ENCODE measurements at regions not wholly inside any gene's neighbourhood (a gene's known extent, or its start where the extent isn't known, plus 50 kb on each side); places are given as distances from the start of the nearest gene placed in this dataset.

- H3K4me1 ChIP-seq (ENCODE audit: control insufficient read depth in 1 of 2, low read depth in 2 of 2) = no peaks in the 10 kb centered on the region
- H3K27ac ChIP-seq = no peak overlapping the region
- no peaks in the 10 kb centered on the region for H3K9me3 ChIP-seq
- no peak for ATAC-seq (ENCODE audit: insufficient number of reproducible peaks, low FRiP score, low read depth)
- H3K36me3 ChIP-seq = no peaks in the 10 kb centered on the region
- H3K4me3 ChIP-seq = no peak overlapping the region
- DNase-seq (ENCODE audit: low spot score) = no peak
- TF ChIP-seq, protein P1, sequence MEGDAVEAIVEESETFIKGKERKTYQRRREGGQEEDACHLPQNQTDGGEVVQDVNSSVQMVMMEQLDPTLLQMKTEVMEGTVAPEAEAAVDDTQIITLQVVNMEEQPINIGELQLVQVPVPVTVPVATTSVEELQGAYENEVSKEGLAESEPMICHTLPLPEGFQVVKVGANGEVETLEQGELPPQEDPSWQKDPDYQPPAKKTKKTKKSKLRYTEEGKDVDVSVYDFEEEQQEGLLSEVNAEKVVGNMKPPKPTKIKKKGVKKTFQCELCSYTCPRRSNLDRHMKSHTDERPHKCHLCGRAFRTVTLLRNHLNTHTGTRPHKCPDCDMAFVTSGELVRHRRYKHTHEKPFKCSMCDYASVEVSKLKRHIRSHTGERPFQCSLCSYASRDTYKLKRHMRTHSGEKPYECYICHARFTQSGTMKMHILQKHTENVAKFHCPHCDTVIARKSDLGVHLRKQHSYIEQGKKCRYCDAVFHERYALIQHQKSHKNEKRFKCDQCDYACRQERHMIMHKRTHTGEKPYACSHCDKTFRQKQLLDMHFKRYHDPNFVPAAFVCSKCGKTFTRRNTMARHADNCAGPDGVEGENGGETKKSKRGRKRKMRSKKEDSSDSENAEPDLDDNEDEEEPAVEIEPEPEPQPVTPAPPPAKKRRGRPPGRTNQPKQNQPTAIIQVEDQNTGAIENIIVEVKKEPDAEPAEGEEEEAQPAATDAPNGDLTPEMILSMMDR (IDR thresholded peaks at IDR 0.05) = no peak
- no peaks in the 10 kb centered on the region for H3K27me3 ChIP-seq (replicated peaks; ENCODE audit: insufficient read depth)
These were observed 146.8 kb downstream of the DUSP6 start for GRCh38 chr12:89205517-89205916.

DNA sequence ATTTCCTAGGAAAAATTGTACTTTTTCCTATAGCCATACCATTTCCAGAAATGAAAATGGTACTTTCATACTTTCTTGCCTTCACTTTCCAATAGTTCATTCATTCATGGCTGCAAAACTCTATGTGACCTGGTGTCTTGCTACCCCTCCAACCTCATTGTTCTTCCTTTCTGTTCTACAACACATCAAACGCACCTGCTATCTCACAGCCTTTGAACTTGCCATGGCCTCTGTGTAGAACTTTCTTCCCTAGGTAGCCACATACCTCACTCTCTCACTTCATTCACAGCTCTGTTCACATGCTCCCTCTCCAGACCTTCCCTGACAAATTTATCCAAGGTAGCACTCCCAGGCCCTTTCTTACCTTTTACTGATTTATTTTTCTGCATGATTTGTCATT, 149.2 kb downstream of the DUSP6 start:
- Histone ChIP-seq H3K4me3 (no peak overlapping the region), H3K27me3 (replicated peaks; ENCODE audit: insufficient read depth) (no peaks in the 10 kb centered on the region), H3K36me3 (no peaks in the 10 kb centered on the region), H3K4me1 (ENCODE audit: control insufficient read depth in 1 of 2, low read depth in 2 of 2) (no peaks in the 10 kb centered on the region), H3K9me3 (no peaks in the 10 kb centered on the region), H3K27ac (no peak overlapping the region)
- TF ChIP-seq, protein P1 (IDR thresholded peaks at IDR 0.05) = no peak
- ATAC-seq (ENCODE audit: insufficient number of reproducible peaks, low FRiP score, low read depth) = no peak
- DNase-seq (ENCODE audit: low spot score) = no peak

DNA sequence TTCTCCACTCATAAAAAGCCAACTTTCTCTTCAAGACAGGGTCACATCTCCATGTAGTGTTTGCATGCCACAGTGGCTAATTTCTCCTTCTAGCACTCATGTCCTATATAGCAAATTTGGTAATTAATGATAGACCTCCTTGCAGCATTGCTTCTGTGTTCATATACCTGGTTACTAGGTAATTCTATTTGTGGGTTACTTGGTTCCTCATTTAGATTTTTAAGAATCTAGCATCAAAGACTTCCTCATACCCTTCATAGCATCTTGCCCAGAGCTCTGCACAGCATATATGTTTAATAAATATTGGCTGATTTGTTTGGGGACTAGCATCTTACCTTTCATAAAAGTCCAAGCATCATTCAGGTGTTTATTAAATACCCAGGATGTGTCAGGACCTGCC, 152.1 kb downstream of the DUSP6 start:
- Histone ChIP-seq H3K4me1 (ENCODE audit: control insufficient read depth in 1 of 2, low read depth in 2 of 2) (no peaks in the 10 kb centered on the region), H3K36me3 (no peaks in the 10 kb centered on the region), H3K4me3 (no peak overlapping the region), H3K27ac (no peak overlapping the region), H3K9me3 (no peaks in the 10 kb centered on the region), H3K27me3 (replicated peaks; ENCODE audit: insufficient read depth) (no peaks in the 10 kb centered on the region)
- ATAC-seq (ENCODE audit: insufficient number of reproducible peaks, low FRiP score, low read depth) (no peak), DNase-seq (ENCODE audit: low spot score) (no peak)
- TF ChIP-seq, protein P1 (IDR thresholded peaks at IDR 0.05) = no peak

DNA sequence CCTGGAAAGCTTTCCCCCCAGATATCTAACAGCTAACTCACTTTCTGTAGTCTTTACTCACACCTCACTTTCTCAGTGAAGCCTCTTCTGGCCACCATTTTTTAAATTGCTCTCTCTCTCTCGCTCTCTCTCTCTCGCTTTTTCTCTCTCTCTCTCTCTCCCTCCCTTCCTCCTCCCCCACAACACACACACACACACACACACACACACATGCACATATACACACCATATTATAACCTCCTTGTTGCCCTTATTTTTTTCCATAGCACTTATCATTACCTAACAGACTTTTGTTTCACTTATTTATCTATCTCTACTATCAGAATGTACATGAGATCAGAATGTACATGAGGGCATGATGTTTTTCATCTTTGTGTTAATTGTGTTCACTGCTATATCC, 156.8 kb downstream of the DUSP6 start:
- Histone ChIP-seq H3K36me3 (no peaks in the 10 kb centered on the region), H3K9me3 (peaks cover 1% of the 10 kb centered on the region), H3K27ac (no peak overlapping the region), H3K4me3 (no peak overlapping the region), H3K27me3 (replicated peaks; ENCODE audit: insufficient read depth) (no peaks in the 10 kb centered on the region), H3K4me1 (ENCODE audit: control insufficient read depth in 1 of 2, low read depth in 2 of 2) (no peaks in the 10 kb centered on the region)
- ATAC-seq (ENCODE audit: insufficient number of reproducible peaks, low FRiP score, low read depth) (no peak), DNase-seq (ENCODE audit: low spot score) (no peak)
- TF ChIP-seq, protein P1 (IDR thresholded peaks at IDR 0.05) = no peak

DNA sequence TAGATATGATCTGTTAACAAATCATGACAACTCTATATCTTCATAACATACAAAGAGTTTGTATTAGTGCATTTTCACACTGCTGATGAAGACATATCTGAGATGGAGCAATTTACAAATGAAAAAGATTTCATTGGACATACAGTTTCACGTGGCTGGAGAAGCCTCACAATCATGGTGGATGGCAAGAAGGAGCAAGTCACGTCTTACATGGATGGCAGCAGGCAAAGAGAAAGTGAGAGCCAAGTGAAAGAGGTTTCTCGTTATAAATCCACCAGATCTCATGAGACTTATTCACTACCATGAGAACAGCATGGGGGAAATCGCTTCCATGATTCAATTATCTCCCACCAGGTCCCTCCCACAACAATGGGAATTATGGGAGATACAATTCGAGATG, 157.6 kb downstream of the DUSP6 start:
- ATAC-seq (ENCODE audit: insufficient number of reproducible peaks, low FRiP score, low read depth) (no peak), DNase-seq (ENCODE audit: low spot score) (no peak)
- Histone ChIP-seq H3K27ac (no peak overlapping the region), H3K9me3 (peaks cover 6% of the 10 kb centered on the region), H3K4me1 (ENCODE audit: control insufficient read depth in 1 of 2, low read depth in 2 of 2) (no peaks in the 10 kb centered on the region), H3K27me3 (replicated peaks; ENCODE audit: insufficient read depth) (no peaks in the 10 kb centered on the region), H3K4me3 (no peak overlapping the region), H3K36me3 (no peaks in the 10 kb centered on the region)
- TF ChIP-seq, protein P1 (IDR thresholded peaks at IDR 0.05) = no peak

Data from thoracic aorta (tissue), 2 donors.